ENCODE measurements at regions not wholly inside any gene's neighbourhood (a gene's known extent, or its start where the extent isn't known, plus 50 kb on each side); places are given as distances from the start of the nearest gene placed in this dataset.

DNA sequence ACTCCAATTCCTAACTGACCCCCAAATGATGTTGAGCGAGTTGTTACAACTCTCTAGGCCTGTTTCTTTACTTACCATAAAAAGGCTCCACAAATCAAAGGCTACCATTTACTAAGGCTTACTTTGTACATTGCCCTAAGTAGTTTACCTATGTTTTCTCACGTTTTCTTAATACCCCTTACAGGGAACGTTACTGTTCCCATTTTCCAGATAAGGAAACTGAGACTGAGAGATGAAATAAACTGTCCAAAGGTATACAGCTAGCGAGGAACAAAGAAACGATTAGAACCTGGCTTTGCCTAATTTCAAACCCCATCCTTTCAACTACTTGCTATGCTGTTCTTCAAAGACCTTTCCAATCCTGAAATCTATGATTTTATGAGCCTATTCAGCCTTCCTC lies 74.8 kb upstream of the SPTBN1 start:
- H3K27me3 Mint-ChIP-seq, result peaks cover 0 to 6% of the 10 kb centered on the region in 2 donors
- no peak overlapping the region for H3K4me3 Mint-ChIP-seq
- no peaks in the 10 kb centered on the region for H3K9me3 Mint-ChIP-seq
- no peak overlapping the region for H3K27ac Mint-ChIP-seq
- no peaks in the 10 kb centered on the region for H3K36me3 Mint-ChIP-seq (ENCODE audit: insufficient read depth)
- ATAC-seq (replicated peaks) (no peak), DNase-seq (no peak)
- H3K4me1 Mint-ChIP-seq (ENCODE audit: low read depth in 2 of 2), result no peaks in the 10 kb centered on the region

DNA sequence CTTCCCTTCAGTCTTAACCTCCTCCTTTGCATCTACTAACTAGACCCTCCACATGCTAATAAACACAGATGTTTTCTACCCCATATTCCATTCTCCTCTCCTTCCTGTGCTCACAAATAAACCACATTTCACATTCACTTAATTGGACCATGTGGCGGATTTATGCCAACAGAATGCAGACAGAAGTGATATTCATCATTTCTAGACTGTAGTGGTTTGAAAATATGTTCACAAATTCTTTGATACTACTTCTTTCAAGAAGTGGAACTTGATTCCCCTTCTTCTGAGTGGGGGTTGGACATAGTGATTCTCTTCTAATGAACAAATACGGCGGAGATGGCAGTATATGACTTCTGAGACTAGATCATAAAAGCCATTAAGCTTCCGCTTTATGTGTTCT lies 73.5 kb upstream of the SPTBN1 start:
- ATAC-seq (replicated peaks), result no peak
- DNase-seq, result no peak
- H3K4me1 Mint-ChIP-seq (ENCODE audit: low read depth in 2 of 2), result no peaks in the 10 kb centered on the region
- H3K27ac Mint-ChIP-seq, result no peak overlapping the region
- no peaks in the 10 kb centered on the region for H3K36me3 Mint-ChIP-seq (ENCODE audit: insufficient read depth)
- no peak overlapping the region for H3K4me3 Mint-ChIP-seq
- H3K27me3 Mint-ChIP-seq, result no peaks in the 10 kb centered on the region
- H3K9me3 Mint-ChIP-seq, result no peaks in the 10 kb centered on the region

DNA sequence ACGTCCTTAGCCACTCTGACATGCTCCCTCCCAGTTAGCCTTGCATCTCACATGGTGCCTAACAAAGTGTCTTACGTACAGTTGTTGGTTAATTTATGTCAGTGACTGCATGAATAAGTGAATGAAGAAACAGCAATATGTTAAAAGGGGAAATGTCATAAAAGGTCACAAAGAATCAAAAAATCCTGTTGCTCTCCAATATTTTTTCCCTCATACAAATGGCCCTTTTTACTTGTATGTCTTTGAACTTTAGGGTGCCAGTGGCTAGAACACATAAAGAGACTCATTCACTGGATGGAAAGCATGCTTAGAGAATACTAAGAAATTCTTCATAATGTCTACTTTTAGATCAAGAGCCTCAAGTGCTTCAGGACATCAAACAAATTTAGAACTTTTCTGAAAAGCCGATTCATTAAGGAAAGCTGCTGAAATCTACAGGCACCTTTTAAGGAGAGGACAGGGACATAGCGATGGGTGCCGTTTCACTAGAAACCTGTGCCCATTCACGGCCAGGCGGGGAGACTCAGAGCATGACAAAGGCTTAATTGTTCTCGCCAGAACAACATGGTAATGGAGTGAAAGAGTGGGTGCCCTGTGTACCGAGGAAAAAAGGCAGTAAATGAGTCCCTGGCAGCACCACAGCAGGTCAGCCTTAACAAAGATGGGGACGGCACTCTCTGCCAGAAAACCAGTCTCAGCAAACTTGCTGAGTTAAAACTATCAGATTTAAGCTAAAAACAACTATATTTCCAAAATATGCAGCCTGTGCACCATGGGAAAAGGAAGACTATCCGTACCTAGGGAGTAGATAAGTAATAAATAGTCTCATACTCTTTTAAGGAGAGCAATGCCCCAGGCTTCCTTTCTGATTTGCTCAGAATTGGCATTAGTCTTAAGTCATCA lies 71.6 kb upstream of the SPTBN1 start:
- H3K4me3 Mint-ChIP-seq, result no peak overlapping the region
- H3K27me3 Mint-ChIP-seq, result no peaks in the 10 kb centered on the region
- no peaks in the 10 kb centered on the region for H3K4me1 Mint-ChIP-seq (ENCODE audit: low read depth in 2 of 2)
- H3K9me3 Mint-ChIP-seq, result no peaks in the 10 kb centered on the region
- H3K36me3 Mint-ChIP-seq (ENCODE audit: insufficient read depth), result no peaks in the 10 kb centered on the region
- ATAC-seq (replicated peaks) (no peak), DNase-seq (no peak)
- H3K27ac Mint-ChIP-seq, result no peak overlapping the region

DNA sequence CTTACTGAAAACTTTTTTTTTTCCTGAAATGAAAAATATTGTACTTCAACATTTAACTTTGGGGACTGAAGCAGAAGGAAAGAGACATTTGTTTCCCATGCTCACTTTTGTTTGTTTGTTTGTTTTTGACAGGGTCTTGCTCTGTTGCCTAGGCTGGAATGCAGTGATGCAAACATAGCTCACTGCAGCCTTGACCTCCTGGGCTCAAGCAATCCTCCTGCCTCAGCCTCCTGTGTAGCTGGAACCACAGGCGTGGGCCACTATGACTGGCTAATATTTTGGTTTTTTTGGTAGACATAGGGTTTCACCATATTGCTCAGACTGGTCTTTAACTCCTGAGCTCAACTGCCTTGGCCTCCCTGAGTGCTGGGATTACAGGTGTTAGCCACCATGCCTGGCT lies 70.9 kb upstream of the SPTBN1 start:
- Mint-ChIP-seq H3K9me3 (no peaks in the 10 kb centered on the region), H3K36me3 (ENCODE audit: insufficient read depth) (no peaks in the 10 kb centered on the region), H3K4me1 (ENCODE audit: low read depth in 2 of 2) (no peaks in the 10 kb centered on the region), H3K27ac (no peak overlapping the region), H3K4me3 (no peak overlapping the region), H3K27me3 (no peaks in the 10 kb centered on the region)
- ATAC-seq (replicated peaks) (no peak), DNase-seq (no peak)

DNA sequence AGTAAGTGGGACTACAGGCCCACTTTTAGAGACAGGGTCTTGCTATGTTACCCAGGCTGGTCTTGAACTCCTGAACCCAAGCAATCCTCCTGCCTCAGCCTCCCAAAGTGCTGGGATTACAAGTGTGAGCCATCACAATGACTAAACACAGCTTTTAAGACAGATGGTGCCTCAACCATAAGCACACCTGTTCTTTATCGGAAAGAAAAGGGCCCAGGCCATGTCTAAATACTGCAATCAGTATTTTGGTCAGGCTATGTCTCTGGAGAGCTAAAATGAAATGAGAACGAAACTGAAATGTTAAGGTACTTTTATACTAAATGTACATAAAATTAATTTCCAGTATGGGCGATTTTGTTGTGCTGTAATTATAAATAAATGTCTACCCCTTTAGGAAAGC lies 69.5 kb upstream of the SPTBN1 start:
- Mint-ChIP-seq H3K27ac (no peak overlapping the region), H3K36me3 (ENCODE audit: insufficient read depth) (no peaks in the 10 kb centered on the region), H3K4me1 (ENCODE audit: low read depth in 2 of 2) (no peaks in the 10 kb centered on the region), H3K27me3 (no peaks in the 10 kb centered on the region), H3K9me3 (no peaks in the 10 kb centered on the region), H3K4me3 (no peak overlapping the region)
- DNase-seq, result no peak
- no peak for ATAC-seq (replicated peaks)

DNA sequence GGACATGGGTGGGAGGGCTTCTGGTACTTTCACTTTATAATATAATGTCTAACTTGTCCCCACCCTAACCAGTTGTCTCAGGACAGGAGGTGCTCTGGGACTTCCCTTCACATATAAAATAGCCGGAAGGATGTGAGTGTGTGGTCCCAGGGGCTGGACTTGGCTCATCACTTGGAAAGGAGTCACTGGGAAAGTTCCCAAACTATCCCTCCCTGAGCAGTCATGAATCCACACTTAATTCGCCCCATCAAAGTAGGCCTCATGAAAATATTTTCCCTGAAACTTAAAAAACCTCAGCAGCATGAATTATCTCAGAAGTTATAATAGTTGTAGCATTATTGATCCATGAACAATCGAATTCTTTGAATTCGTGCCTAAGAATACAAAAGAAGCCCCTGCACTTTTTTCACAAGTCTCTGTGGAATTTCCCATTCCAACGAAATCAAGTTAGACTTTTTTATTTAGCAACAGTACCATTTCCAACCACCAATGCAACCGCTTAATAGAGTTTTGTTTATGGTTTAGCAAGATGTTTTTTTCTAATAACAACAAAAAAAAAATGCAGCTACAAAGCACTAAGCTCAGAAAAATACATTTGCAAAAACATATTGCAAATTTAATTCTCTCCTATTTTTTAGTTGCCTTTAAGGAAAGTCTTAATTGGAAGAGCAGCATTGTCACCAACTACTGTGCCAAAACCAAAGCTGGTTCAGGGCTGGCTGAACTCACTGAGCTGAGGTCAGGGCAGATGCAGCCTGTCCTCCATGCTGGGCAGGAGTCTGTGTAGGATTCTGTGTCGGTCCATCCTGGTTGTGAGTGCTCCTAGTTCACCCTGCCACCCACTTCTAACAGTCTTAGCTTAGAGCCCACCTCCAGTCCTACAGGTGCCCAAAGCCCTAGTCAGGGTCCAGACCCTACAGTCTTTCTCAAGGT lies 68.8 kb upstream of the SPTBN1 start:
- Mint-ChIP-seq H3K4me3 (no peak overlapping the region), H3K9me3 (no peaks in the 10 kb centered on the region), H3K27me3 (no peaks in the 10 kb centered on the region), H3K36me3 (ENCODE audit: insufficient read depth) (no peaks in the 10 kb centered on the region), H3K4me1 (ENCODE audit: low read depth in 2 of 2) (no peaks in the 10 kb centered on the region), H3K27ac (no peak overlapping the region)
- DNase-seq (no peak), ATAC-seq (replicated peaks) (no peak)

DNA sequence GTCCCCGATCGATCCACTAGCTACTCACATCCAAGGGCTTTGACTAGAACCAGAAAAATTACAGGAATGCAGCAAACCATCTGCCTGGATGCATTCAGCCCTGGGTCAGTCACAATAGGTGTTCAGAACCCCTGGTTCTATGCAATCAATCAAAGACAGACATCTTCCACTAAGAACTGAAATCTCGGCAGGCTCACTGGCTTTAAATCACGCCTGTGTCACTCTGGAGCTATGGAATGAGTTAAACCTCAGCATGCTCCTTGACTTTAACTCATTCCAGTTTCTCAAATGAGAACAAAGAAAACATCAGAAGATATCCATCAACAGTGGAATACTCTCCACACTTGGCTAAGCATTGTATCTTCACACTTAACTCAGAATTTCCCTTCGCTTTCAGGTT lies 68.1 kb upstream of the SPTBN1 start:
- H3K4me1 Mint-ChIP-seq (ENCODE audit: low read depth in 2 of 2), result no peaks in the 10 kb centered on the region
- H3K9me3 Mint-ChIP-seq, result no peaks in the 10 kb centered on the region
- DNase-seq, result no peak
- H3K27me3 Mint-ChIP-seq, result no peaks in the 10 kb centered on the region
- no peak overlapping the region for H3K4me3 Mint-ChIP-seq
- no peak for ATAC-seq (replicated peaks)
- H3K27ac Mint-ChIP-seq, result no peak overlapping the region
- no peaks in the 10 kb centered on the region for H3K36me3 Mint-ChIP-seq (ENCODE audit: insufficient read depth)

DNA sequence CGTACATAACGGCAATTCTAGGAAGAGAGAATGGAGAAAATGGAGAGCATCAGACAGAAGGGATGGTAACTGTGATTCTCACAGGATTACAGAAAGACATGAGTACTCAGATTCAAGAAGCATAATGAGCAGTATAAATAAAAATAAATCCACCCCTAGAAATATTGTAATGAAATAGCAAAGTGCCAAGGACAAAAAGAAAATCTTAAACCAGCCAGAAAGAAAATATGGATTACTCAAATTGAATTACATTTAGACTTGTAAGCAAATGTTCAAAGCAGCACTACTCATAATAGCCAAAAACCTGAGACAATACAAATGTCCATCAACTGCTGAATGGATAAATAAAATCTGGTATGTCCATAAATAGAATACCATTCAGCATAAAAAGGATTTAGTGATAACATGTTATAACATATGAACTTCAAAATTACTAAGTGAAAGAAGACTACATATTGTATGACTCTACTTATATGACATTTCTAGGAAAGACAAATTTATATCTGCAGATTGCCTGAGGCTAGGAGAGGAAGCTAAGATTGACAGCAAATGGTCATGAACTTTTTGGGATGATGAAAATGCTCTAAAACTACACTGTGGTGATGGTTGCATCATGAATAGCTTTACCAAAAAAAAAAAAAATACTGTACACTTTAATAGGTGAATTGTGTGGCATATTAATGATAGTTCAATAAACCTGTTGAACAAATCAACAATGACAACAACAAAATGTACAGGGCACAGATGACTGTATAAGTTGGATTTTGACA lies 63.4 kb upstream of the SPTBN1 start:
- no peaks in the 10 kb centered on the region for H3K36me3 Mint-ChIP-seq (ENCODE audit: insufficient read depth)
- H3K27me3 Mint-ChIP-seq, result no peaks in the 10 kb centered on the region
- H3K27ac Mint-ChIP-seq, result peak overlapping the region in 1 of 2 donors; percentile 31
- DNase-seq (no peak), ATAC-seq (replicated peaks) (no peak)
- no peak overlapping the region for H3K4me3 Mint-ChIP-seq
- H3K4me1 Mint-ChIP-seq (ENCODE audit: low read depth in 2 of 2), result peaks cover 9 to 11% of the 10 kb centered on the region in 2 donors
- H3K9me3 Mint-ChIP-seq, result no peaks in the 10 kb centered on the region

DNA sequence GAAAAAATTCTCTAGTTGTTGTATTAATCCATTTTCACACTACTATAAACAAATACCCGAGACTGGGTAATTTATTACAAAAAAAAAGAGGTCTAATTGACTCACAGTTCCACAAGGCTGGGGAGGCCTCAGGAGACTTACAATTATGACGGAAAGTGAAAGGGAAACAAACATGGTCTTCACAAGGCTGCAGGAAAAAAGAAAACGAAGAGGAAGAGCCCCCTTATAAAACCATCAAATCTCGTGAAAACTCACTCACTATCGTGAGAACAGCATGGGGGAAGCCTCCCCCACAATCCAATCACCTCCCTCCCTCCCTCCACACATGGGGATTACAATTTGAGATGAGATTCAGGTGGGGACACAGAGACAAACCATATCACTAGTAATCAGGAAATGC lies 61.7 kb upstream of the SPTBN1 start:
- no peaks in the 10 kb centered on the region for H3K27me3 Mint-ChIP-seq
- H3K27ac Mint-ChIP-seq, result peak overlapping the region; percentile 95
- no peaks in the 10 kb centered on the region for H3K9me3 Mint-ChIP-seq
- peak; percentile 70 for ATAC-seq (replicated peaks)
- peak in 2 of 3 experiments; percentile 2 to 16 for DNase-seq
- H3K4me1 Mint-ChIP-seq (ENCODE audit: low read depth in 2 of 2), result peaks cover 9 to 11% of the 10 kb centered on the region in 2 donors
- peak overlapping the region; percentile 69 to 74 for H3K4me3 Mint-ChIP-seq
- no peaks in the 10 kb centered on the region for H3K36me3 Mint-ChIP-seq (ENCODE audit: insufficient read depth)

DNA sequence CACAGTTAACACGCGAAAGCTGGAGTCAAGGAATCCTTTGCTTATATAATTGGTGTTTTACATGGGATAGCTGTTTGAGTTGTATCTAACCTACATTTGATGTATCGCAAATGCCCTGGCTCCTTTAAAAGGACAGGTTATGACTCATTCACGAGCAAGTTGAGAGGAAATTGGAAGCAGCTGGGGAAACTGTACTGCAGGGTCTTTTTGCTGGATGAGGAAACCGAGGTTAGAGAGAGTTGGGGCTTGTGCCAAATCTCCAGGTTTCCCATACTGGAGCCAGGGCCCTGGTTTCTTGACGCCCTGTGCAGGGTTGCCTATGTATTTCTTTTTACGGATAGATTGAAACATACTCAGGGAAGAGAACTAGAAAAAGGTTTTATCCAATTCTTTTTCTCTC lies 60.0 kb upstream of the SPTBN1 start:
- Mint-ChIP-seq H3K4me3 (no peak overlapping the region), H3K27ac (no peak overlapping the region), H3K4me1 (ENCODE audit: low read depth in 2 of 2) (peaks cover 9 to 11% of the 10 kb centered on the region in 2 donors), H3K27me3 (no peaks in the 10 kb centered on the region), H3K9me3 (no peaks in the 10 kb centered on the region), H3K36me3 (ENCODE audit: insufficient read depth) (no peaks in the 10 kb centered on the region)
- no peak for ATAC-seq (replicated peaks)
- no peak for DNase-seq

DNA sequence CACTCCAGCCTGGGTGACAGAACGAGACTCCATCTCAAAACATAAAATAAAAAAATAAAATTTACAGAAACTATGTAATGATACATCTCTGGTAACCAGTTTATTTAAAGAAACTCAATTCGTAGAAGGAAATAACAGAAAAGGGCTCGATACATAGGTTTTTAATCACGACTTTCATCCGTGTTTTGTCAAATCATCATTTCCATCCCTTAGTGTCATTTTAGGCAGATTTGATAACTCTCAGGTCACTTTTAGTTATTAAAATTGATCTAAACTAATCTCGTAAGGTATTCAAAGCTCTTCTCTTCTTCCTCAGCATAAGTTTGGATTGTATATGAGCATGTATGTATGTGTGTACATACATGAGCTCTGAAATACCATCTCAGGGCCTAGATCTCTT lies 59.3 kb upstream of the SPTBN1 start:
- Mint-ChIP-seq H3K4me3 (no peak overlapping the region), H3K9me3 (no peaks in the 10 kb centered on the region), H3K4me1 (ENCODE audit: low read depth in 2 of 2) (peaks cover 9 to 11% of the 10 kb centered on the region in 2 donors), H3K27ac (no peak overlapping the region), H3K27me3 (no peaks in the 10 kb centered on the region), H3K36me3 (ENCODE audit: insufficient read depth) (no peaks in the 10 kb centered on the region)
- DNase-seq (no peak), ATAC-seq (replicated peaks) (no peak)

DNA sequence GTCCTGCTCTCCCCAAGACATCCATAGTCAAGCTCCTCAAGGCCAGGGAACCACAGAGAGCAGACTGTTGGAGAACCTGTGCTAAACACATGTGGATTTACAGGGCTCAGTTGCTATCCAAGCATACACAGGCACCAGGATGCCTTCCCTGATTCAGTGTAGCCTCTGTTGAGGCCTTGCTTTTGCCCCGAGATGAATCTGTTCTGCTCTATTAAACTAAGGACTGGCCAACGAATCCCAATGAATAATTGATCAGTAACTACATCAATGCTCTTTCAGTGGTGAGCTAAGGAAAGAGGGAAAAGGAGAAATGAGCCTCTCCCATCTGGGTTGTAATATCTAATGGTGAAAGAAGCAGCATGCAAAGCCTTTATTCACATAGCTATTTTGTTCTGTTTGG lies 58.7 kb upstream of the SPTBN1 start:
- Mint-ChIP-seq H3K9me3 (no peaks in the 10 kb centered on the region), H3K27ac (no peak overlapping the region), H3K36me3 (ENCODE audit: insufficient read depth) (no peaks in the 10 kb centered on the region), H3K27me3 (no peaks in the 10 kb centered on the region), H3K4me1 (ENCODE audit: low read depth in 2 of 2) (peaks cover 9 to 11% of the 10 kb centered on the region in 2 donors), H3K4me3 (no peak overlapping the region)
- ATAC-seq (replicated peaks) (no peak), DNase-seq (no peak)

DNA sequence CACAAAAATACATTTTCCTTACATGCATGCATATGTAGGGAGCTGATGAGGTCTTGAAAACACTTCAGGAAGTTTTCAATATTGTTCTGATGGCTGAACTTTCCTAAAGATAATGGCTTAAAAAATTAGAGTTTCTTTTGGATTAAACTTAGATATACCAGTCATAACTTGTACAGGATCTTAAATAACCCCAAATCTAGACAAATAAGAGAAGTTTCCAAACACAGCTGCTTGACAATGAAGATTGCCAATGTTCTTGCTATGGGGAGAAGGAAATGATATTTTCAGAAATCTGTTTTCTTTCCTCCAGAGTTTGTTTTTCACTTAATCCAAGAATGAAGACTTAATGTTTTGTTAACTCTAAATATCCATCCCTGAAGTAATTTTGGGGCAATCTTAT lies 54.6 kb upstream of the SPTBN1 start:
- DNase-seq, result no peak
- Mint-ChIP-seq H3K27me3 (no peaks in the 10 kb centered on the region), H3K27ac (no peak overlapping the region), H3K9me3 (no peaks in the 10 kb centered on the region), H3K36me3 (ENCODE audit: insufficient read depth) (no peaks in the 10 kb centered on the region), H3K4me1 (ENCODE audit: low read depth in 2 of 2) (peaks cover 3 to 13% of the 10 kb centered on the region in 2 donors), H3K4me3 (no peak overlapping the region)
- no peak for ATAC-seq (replicated peaks)
